ENCODE measurements at regions not wholly inside any gene's neighbourhood (a gene's known extent, or its start where the extent isn't known, plus 50 kb on each side); places are given as distances from the start of the nearest gene placed in this dataset.

- Histone ChIP-seq H3K36me3 (ENCODE audit: control insufficient read depth, insufficient read depth, low read length) (no peaks in the 10 kb centered on the region), H3K4me3 (ENCODE audit: low read depth, low read length) (no peak overlapping the region), H3K27me3 (ENCODE audit: control insufficient read depth, insufficient read depth, low read length) (no peaks in the 10 kb centered on the region)
- TF ChIP-seq CTCF (IDR thresholded peaks at IDR 0.05; ENCODE audit: insufficient read depth, low read length, poor library complexity, severe bottlenecking) = no peak
- DNase-seq (ENCODE audit: low read depth) = no peak
These were observed 658.7 kb downstream of the SOX5 start for GRCh38 chr12:23290627-23291330.

DNA sequence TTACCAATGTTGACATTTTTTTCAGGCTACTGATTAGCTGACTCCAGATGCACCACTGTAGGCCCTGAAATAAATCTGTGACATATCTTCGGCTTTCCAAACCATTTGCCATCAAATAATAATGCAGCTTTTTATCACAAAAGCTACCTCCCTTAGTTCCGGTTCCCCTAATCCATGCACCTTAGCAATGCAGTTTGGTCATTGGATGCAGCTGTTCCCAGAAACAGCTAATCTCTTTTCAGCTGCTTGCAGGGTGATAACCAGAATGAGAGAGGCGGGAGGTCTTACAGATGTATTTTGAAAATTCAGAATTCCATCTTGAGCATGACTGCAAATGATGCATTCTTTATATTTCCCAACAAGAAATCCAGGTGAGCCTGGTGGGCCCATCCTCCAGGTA is 646.2 kb downstream of the SOX5 start:
- Histone ChIP-seq H3K4me3 (ENCODE audit: low read depth, low read length) (no peak overlapping the region), H3K27me3 (ENCODE audit: control insufficient read depth, insufficient read depth, low read length) (no peaks in the 10 kb centered on the region), H3K36me3 (ENCODE audit: control insufficient read depth, insufficient read depth, low read length) (no peaks in the 10 kb centered on the region)
- no peak for TF ChIP-seq CTCF (IDR thresholded peaks at IDR 0.05; ENCODE audit: insufficient read depth, low read length, poor library complexity, severe bottlenecking)
- no peak for DNase-seq (ENCODE audit: low read depth)

GRCh38 chr12:23303821-23304220 is 645.6 kb downstream of the SOX5 start:
- TF ChIP-seq CTCF (IDR thresholded peaks at IDR 0.05; ENCODE audit: insufficient read depth, low read length, poor library complexity, severe bottlenecking) = no peak
- Histone ChIP-seq H3K4me3 (ENCODE audit: low read depth, low read length) (no peak overlapping the region), H3K36me3 (ENCODE audit: control insufficient read depth, insufficient read depth, low read length) (no peaks in the 10 kb centered on the region), H3K27me3 (ENCODE audit: control insufficient read depth, insufficient read depth, low read length) (no peaks in the 10 kb centered on the region)
- DNase-seq (ENCODE audit: low read depth) = no peak

- Histone ChIP-seq H3K36me3 (ENCODE audit: control insufficient read depth, insufficient read depth, low read length) (no peaks in the 10 kb centered on the region), H3K27me3 (ENCODE audit: control insufficient read depth, insufficient read depth, low read length) (no peaks in the 10 kb centered on the region), H3K4me3 (ENCODE audit: low read depth, low read length) (no peak overlapping the region)
- TF ChIP-seq CTCF (IDR thresholded peaks at IDR 0.05; ENCODE audit: insufficient read depth, low read length, poor library complexity, severe bottlenecking) = no peak
- DNase-seq (ENCODE audit: low read depth) = no peak
These were observed 615.5 kb downstream of the SOX5 start for GRCh38 chr12:23333938-23334337.

DNA sequence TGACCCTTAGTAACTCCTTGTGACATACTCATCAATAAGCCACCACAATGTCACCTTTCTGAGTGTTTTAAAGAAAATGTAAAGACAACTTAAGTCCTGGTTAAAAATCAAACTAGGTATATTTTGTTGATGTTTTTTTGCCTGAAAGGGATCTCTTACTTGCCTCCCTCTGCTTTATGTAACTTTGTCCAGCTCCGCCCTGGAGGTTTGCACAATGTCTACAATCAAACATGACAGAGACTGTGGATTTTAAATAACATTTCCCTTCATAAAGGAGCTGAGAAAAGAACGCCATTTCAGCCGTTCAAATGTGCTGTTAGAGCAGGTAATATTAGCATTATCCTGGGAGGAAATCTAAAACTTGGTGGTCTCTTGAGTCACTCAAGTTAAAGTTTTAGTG is 613.9 kb downstream of the SOX5 start:
- Histone ChIP-seq H3K27me3 (ENCODE audit: control insufficient read depth, insufficient read depth, low read length) (no peaks in the 10 kb centered on the region), H3K36me3 (ENCODE audit: control insufficient read depth, insufficient read depth, low read length) (no peaks in the 10 kb centered on the region), H3K4me3 (ENCODE audit: low read depth, low read length) (no peak overlapping the region)
- TF ChIP-seq CTCF (IDR thresholded peaks at IDR 0.05; ENCODE audit: insufficient read depth, low read length, poor library complexity, severe bottlenecking) = no peak
- DNase-seq (ENCODE audit: low read depth) = no peak

DNA sequence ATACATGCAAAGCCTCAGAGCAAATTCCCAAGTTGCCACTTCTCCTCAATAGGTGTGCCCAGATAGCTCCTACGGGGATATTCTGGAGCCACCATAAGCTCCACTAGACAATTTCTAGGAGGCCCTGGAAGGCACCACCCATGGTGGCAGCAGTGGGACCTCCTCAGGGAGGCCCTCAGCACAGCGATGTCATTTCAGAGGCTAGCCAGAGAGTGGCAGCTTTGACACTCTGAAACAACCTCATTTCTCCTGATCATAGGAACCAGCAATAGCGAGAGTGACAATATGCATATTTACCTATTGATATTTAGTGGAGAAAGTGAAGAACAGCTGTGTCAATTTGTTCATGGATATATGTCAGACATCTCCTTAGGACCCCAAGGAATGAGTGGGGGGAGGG is 612.3 kb downstream of the SOX5 start:
- Histone ChIP-seq H3K27me3 (ENCODE audit: control insufficient read depth, insufficient read depth, low read length) (no peaks in the 10 kb centered on the region), H3K4me3 (ENCODE audit: low read depth, low read length) (no peak overlapping the region), H3K36me3 (ENCODE audit: control insufficient read depth, insufficient read depth, low read length) (no peaks in the 10 kb centered on the region)
- TF ChIP-seq CTCF (IDR thresholded peaks at IDR 0.05; ENCODE audit: insufficient read depth, low read length, poor library complexity, severe bottlenecking) = no peak
- no peak for DNase-seq (ENCODE audit: low read depth)

Measured in kidney epithelial cell (primary cell).